GM23338 (cell line): ENCODE measurements at regions not wholly inside any gene's neighbourhood (a gene's known extent, or its start where the extent isn't known, plus 50 kb on each side); places are given as distances from the start of the nearest gene placed in this dataset.
"Not testable (repeated sequence)": the region's sequence is repeated elsewhere in the genome, so short reads cannot be mapped to it uniquely, and the experiment has no call there.

ENCODE experiments used
- ATAC-seq: fragments of 200-7000 bp; cut with Tn5 transposase; 3 replicates; pipeline ENCODE4 v1.9.1; 2020
- DNase-seq: peaks from one replicate; pipeline ENCODE4 v3.0.0-alpha.2; 2015; ENCODE audit warnings: low spot score
- H2AFZ ChIP-seq: fragments of 200-600 bp; sonication (generic); 2 replicates; pipeline ENCODE4 v1.8.0; 2016; ENCODE audit warnings: antibody characterized with exemption, mild to moderate bottlenecking, moderate library complexity
- H3F3A ChIP-seq: fragments of 200-600 bp; sonication (generic); replicated peaks from 2 replicates; pipeline ENCODE4 v1.8.0; 2017; ENCODE audit warnings: antibody characterized with exemption, mixed run types, low read depth
- H3K27ac ChIP-seq: fragments of 200-600 bp; sonication (generic); 2 replicates; pipeline ENCODE4 v1.6.1; 2016; ENCODE audit warnings: low read depth
- H3K27me3 ChIP-seq: fragments of 200-600 bp; sonication (generic); 2 replicates; pipeline ENCODE4 v1.8.0; 2016; ENCODE audit warnings: mild to moderate bottlenecking, mixed run types, moderate library complexity; ENCODE audit not compliant: insufficient read depth
- H3K36me3 ChIP-seq: fragments of 200-600 bp; sonication (generic); 2 replicates; pipeline ENCODE4 v1.8.0; 2016; ENCODE audit warnings: mild to moderate bottlenecking; ENCODE audit not compliant: insufficient read depth
- H3K4me1 ChIP-seq: fragments of 200-600 bp; sonication (generic); 2 replicates; pipeline ENCODE4 v1.8.0; 2016; ENCODE audit warnings: mild to moderate bottlenecking, moderate library complexity; ENCODE audit not compliant: insufficient read depth
- H3K4me2 ChIP-seq: fragments of 200-600 bp; sonication (generic); 2 replicates; pipeline ENCODE4 v1.7.1; 2017; ENCODE audit warnings: mixed run types
- H3K4me3 ChIP-seq: fragments of 200-600 bp; sonication (generic); 2 replicates; pipeline ENCODE4 v1.6.1; 2016; ENCODE audit warnings: mixed run types
- H3K79me2 ChIP-seq: fragments of 200-600 bp; sonication (generic); replicated peaks from 2 replicates; pipeline ENCODE4 v1.8.0; 2017; ENCODE audit warnings: mild to moderate bottlenecking; ENCODE audit not compliant: insufficient read depth
- H3K9me2 ChIP-seq: fragments of 200-600 bp; sonication (generic); 2 replicates; pipeline ENCODE4 v1.8.0; 2017; ENCODE audit not compliant: insufficient read depth
- H4K20me1 ChIP-seq: fragments of 200-600 bp; sonication (generic); replicated peaks from 2 replicates; pipeline ENCODE4 v1.8.0; 2017; ENCODE audit warnings: mild to moderate bottlenecking; ENCODE audit not compliant: insufficient read depth
- H3K27ac Mint-ChIP-seq: 2 replicates; pipeline ENCODE4 v1.8.0; 2020; ENCODE audit warnings: inconsistent platforms, mild to moderate bottlenecking, moderate library complexity, mixed read lengths
- H3K27me3 Mint-ChIP-seq: 3 replicates; pipeline ENCODE4 v1.8.0; 2022; ENCODE audit warnings: low read depth, mild to moderate bottlenecking, moderate library complexity, mixed read lengths, inconsistent platforms; ENCODE audit not compliant: insufficient read depth, poor library complexity
- H3K36me3 Mint-ChIP-seq: 3 replicates; pipeline ENCODE4 v1.8.0; 2021; ENCODE audit warnings: low read depth, mild to moderate bottlenecking, inconsistent platforms, moderate library complexity, mixed read lengths
- H3K4me1 Mint-ChIP-seq: 3 replicates; pipeline ENCODE4 v1.8.0; 2020; ENCODE audit warnings: mild to moderate bottlenecking, inconsistent platforms, mixed read lengths
- H3K4me3 Mint-ChIP-seq: 3 replicates; pipeline ENCODE4 v1.8.0; 2021; ENCODE audit warnings: moderate library complexity, mild to moderate bottlenecking, inconsistent platforms, mixed read lengths
- H3K9me3 Mint-ChIP-seq: 3 replicates; pipeline ENCODE4 v1.8.0; 2020; ENCODE audit warnings: moderate library complexity, mild to moderate bottlenecking, inconsistent platforms, mixed read lengths
- ZNF331 ChIP-seq: fragments of 250-450 bp; sonication (Bioruptor Pico); IDR thresholded peaks from 2 replicates; pipeline ENCODE4 v1.5.0; 2020; ENCODE audit warnings: low read depth, mild to moderate bottlenecking, moderate library complexity
- TF ChIP-seq, protein P1 (sequence below): fragments of 250-450 bp; sonication (Bioruptor Pico); IDR thresholded peaks from 2 replicates; pipeline ENCODE4 v1.5.0; 2020; ENCODE audit warnings: mild to moderate bottlenecking, moderate library complexity

DNA sequence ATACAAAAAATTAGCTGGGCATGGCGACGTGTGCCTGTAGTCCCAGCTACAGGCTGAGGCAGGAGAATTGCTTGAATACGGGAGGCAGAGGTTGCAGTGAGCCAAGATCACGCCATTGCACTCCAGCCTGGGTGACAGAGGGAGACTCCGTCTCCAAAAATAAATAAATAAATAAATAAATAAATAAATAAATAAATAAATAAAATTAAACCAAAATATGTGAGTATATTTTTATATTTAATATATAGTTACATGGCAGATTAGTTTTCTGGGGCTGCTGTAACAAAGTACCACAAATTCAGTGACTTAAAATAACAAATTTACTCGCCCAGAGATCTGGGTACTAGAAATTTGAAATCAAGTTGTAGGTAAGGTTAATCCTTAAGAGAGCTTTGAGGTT lies 84.2 kb upstream of the ANXA10 start:
- not testable (repeated sequence) for H2AFZ ChIP-seq, H3K4me2 ChIP-seq, H3K4me3 Mint-ChIP-seq, H3K36me3 Mint-ChIP-seq, H3K4me1 Mint-ChIP-seq, H3K9me3 Mint-ChIP-seq, H4K20me1 ChIP-seq, ATAC-seq, H3K27ac ChIP-seq, H3K27me3 Mint-ChIP-seq, H3K4me3 ChIP-seq, H3F3A ChIP-seq, H3K79me2 ChIP-seq, DNase-seq, H3K36me3 ChIP-seq, H3K4me1 ChIP-seq, H3K9me2 ChIP-seq, H3K27me3 ChIP-seq, H3K27ac Mint-ChIP-seq

DNA sequence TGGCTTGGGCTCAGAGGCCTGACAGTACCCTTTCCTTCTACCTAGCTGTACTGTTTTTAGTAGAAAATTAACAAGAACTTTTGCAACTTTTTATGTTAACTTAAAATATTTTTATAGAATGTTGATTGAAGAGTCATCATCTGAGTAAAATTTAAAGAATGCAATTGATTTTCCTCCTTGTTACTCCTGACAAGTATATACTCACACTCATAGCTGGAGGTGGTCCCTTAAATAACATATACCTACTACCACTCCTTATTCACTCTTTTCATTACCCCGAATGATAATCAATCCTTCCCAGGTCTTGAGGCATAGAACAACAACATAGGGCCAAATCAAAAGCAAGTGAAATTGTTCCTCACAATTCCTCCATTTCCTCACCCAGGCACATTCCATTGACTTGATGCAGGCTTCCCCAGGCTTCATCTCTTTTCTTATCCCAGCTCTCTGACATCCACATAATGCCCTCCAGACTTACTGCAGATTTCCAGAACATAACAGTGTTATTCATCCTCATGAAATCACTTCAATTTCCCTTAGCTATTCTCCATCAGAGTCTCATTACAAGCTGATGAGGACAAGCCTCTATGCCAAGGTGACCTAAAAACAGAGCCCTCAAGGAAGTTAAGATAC lies 73.2 kb upstream of the ANXA10 start:
- peaks cover 14% of the 10 kb centered on the region; the same call in 2 of the 3 replicates for H3K36me3 Mint-ChIP-seq
- H3K4me3 Mint-ChIP-seq = no peak overlapping the region
- H3K27ac Mint-ChIP-seq = no peak overlapping the region
- Histone ChIP-seq H2AFZ (peak overlapping the region; percentile 28; the same call in 1 of the 2 replicates), H3K36me3 (no peaks in the 10 kb centered on the region; the same call in 1 of the 2 replicates), H3K4me3 (no peak overlapping the region), H3K9me2 (peaks cover 26% of the 10 kb centered on the region), H4K20me1 (no peaks in the 10 kb centered on the region), H3K79me2 (no peaks in the 10 kb centered on the region), H3K4me1 (no peaks in the 10 kb centered on the region), H3K4me2 (no peak overlapping the region), H3F3A (no peaks in the 10 kb centered on the region), H3K27ac (no peak overlapping the region), H3K27me3 (no peaks in the 10 kb centered on the region)
- no peaks in the 10 kb centered on the region for H3K27me3 Mint-ChIP-seq
- H3K9me3 Mint-ChIP-seq = peaks cover 22% of the 10 kb centered on the region
- peaks cover 15% of the 10 kb centered on the region for H3K4me1 Mint-ChIP-seq
- no peak for TF ChIP-seq ZNF331 (CRISPR knock-in tag)
- TF ChIP-seq, protein P1, sequence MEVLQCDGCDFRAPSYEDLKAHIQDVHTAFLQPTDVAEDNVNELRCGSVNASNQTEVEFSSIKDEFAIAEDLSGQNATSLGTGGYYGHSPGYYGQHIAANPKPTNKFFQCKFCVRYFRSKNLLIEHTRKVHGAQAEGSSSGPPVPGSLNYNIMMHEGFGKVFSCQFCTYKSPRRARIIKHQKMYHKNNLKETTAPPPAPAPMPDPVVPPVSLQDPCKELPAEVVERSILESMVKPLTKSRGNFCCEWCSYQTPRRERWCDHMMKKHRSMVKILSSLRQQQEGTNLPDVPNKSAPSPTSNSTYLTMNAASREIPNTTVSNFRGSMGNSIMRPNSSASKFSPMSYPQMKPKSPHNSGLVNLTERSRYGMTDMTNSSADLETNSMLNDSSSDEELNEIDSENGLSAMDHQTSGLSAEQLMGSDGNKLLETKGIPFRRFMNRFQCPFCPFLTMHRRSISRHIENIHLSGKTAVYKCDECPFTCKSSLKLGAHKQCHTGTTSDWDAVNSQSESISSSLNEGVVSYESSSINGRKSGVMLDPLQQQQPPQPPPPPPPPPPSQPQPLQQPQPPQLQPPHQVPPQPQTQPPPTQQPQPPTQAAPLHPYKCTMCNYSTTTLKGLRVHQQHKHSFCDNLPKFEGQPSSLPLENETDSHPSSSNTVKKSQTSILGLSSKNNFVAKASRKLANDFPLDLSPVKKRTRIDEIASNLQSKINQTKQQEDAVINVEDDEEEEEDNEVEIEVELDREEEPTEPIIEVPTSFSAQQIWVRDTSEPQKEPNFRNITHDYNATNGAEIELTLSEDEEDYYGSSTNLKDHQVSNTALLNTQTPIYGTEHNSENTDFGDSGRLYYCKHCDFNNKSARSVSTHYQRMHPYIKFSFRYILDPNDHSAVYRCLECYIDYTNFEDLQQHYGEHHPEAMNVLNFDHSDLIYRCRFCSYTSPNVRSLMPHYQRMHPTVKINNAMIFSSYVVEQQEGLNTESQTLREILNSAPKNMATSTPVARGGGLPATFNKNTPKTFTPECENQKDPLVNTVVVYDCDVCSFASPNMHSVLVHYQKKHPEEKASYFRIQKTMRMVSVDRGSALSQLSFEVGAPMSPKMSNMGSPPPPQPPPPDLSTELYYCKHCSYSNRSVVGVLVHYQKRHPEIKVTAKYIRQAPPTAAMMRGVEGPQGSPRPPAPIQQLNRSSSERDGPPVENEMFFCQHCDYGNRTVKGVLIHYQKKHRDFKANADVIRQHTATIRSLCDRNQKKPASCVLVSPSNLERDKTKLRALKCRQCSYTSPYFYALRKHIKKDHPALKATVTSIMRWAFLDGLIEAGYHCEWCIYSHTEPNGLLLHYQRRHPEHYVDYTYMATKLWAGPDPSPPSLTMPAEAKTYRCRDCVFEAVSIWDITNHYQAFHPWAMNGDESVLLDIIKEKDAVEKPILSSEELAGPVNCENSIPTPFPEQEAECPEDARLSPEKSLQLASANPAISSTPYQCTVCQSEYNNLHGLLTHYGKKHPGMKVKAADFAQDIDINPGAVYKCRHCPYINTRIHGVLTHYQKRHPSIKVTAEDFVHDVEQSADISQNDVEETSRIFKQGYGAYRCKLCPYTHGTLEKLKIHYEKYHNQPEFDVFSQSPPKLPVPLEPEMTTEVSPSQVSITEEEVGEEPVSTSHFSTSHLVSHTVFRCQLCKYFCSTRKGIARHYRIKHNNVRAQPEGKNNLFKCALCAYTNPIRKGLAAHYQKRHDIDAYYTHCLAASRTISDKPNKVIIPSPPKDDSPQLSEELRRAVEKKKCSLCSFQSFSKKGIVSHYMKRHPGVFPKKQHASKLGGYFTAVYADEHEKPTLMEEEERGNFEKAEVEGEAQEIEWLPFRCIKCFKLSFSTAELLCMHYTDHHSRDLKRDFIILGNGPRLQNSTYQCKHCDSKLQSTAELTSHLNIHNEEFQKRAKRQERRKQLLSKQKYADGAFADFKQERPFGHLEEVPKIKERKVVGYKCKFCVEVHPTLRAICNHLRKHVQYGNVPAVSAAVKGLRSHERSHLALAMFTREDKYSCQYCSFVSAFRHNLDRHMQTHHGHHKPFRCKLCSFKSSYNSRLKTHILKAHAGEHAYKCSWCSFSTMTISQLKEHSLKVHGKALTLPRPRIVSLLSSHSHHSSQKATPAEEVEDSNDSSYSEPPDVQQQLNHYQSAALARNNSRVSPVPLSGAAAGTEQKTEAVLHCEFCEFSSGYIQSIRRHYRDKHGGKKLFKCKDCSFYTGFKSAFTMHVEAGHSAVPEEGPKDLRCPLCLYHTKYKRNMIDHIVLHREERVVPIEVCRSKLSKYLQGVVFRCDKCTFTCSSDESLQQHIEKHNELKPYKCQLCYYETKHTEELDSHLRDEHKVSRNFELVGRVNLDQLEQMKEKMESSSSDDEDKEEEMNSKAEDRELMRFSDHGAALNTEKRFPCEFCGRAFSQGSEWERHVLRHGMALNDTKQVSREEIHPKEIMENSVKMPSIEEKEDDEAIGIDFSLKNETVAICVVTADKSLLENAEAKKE = no peak
- DNase-seq (no peak), ATAC-seq (no peak)
